Suppressor macrophage (primary cell): ENCODE measurements at regions not wholly inside any gene's neighbourhood (a gene's known extent, or its start where the extent isn't known, plus 50 kb on each side); places are given as distances from the start of the nearest gene placed in this dataset.

Experiments used
- DNase-seq, 4 experiments: peaks; one replicate each; pipeline ENCODE4 v3.0.0-alpha.2; 2020 to 2022

DNA sequence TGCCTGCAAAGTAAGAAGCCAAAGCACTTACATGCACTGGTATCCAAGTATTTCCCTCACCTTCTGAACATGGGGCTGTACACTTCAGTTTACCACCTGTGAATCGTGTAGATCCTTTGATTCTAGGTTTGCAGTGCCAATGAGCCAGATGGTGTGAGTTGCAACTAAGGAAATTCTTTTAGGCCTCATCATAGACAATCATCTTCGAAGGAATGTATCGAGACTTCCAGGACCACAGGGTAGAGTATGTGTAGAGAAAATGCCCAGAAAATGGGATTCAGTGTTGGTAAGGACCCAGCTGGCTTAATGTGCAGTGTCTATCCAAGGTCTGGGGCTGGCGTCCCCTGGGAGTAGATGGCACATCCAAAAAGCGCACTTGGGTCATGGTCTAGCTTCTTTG, 323.2 kb upstream of the TPM1 start:
- no peak for DNase-seq

DNA sequence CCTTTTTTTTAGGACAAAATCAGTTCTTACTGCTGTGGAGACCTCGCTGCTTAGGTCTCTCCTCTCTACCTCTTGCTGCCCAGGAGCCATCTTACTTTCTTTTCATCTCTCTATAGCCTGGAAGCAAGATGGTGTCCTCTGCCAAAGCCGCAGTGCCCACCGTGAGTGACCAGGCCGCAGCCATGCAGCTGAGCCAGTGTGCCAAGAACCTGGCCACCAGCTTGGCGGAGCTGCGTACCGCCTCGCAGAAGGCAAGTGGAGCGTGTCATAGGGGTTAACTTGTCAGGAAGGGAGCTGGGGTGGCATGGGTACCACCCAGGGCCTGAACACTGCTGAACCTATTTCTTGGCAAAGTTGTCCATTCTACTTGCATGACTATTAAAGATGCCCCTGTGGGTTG, 320.3 kb upstream of the TPM1 start:
- DNase-seq, result no peak

DNA sequence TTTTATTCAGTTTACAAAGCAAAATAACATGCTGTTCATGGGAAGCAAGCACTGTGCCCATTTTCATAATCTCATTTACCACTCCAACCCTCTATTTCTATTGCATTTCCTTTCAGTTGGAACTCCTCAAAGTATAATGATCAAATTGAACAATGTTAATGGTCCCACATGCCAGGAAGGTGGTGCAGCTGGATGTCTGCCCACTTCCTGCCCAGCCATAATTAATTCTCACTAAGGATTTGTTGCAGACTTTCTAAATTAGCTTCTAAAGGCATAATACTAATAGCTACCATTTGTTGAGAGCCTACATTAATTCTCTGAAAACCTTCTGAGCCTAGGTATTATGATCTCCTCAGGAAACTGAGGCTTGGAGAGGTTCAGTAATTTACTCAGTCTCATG, 316.1 kb upstream of the TPM1 start:
- no peak for DNase-seq

DNA sequence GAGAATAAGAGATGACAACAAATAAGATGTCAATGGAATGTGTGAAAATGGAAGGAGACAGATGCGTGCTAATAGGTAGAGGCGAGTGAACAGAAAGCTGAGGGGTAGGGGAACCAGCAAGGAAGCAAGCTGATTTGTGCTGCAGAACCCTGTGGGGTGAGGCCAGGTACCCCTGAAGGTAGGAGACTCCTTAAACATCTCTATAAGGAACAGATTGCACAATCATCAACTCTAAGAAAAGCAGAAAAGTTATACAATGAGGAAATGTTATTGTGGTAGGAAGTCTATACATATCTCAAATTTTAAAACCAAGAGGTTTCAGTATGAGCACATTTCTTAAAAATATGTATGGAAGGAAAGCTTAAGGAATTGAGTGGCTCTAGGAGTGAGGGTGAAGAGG, 315.0 kb upstream of the TPM1 start:
- peak in 1 of 4 experiments; percentile 6 for DNase-seq

DNA sequence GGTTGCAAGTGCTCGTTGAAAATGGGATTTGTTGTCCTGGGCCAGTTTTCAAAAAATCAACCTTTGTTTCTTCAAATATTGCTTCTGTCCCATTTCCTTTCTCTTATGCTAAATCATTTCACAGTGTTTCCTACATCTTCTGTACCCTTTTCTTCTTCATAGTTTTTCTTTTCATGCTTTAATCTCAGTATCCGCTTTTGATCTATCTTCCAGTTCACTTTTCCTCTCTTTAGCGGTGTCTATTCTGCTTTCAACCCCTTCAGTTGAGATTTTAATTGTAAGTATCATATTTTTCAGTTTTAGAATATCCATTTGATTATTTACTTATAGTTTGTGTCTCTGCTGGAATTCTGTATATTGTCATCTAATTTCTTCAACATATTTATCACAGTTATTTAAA, 311.7 kb upstream of the TPM1 start:
- no peak for DNase-seq

DNA sequence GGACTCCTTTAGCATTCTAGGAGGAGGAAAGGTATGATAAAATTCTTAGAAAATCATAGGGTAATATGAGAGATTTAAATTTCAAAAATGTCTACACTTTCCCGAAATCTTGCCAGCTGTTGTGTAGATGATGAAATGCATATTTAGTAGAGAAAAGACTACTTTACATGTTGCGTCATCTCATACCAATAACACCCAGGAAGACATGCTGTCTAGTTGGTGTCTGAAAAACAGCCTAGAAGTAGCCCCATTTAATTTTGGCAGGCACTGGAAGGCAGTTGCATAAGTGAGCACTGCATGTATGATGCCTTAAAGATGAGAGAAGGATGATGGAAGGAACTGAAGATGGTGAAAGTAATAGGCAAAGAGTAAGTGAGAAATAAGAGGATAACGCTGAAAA, 310.5 kb upstream of the TPM1 start:
- DNase-seq, result no peak

DNA sequence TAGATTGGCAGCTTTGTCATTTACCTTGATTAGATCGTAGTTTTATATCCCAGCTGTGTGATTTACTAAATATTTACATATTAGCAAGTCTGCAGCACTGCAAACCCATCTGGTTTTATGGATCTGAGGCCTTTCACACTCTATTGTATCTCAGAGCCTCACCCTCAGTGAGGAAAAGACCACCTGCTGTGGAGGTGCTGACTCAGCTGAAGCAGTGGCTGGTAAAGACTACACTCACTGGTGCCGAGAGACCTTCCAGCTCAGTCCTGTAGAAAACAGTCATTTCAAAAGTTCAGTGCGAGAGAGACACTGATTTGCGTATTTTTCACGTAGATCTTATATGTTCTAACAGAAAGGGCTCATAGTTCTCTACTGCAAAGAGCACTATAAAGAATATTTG, 307.8 kb upstream of the TPM1 start:
- DNase-seq, result no peak

DNA sequence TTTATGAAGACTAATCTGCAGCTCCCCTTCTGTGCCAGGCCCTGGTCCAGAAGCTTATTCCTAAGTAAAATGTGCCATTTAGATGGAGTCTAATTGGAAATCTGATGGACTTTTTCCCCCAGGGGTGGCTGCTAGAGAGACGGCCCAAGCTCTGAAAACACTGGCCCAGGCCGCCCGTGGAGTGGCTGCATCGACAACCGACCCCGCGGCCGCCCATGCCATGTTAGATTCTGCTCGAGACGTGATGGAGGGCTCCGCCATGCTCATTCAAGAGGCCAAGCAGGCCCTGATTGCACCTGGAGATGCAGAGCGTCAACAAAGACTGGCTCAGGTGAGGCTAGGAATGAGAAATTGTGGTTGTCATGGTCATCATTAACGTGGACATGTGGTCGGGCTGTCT, 305.8 kb upstream of the TPM1 start:
- no peak for DNase-seq

DNA sequence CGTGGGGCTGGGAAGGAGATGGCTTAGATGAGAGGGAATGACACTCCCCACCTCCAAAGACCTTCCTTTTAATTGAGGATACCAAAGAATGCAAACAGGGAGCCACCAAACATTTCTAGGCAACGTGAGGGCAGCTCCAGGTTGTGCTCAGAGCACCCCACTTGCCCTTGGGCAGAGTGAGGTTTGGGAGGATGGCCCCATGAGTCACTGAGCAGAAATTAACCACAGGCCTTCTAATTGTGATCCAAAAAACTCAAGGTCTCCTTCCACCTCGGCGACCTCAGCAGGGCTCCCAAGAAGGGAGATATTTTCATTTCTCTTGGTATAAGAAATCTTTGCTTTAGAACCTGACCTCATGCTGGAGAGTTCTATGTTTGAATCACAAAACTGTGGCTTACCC, 305.0 kb upstream of the TPM1 start:
- DNase-seq, result no peak

DNA sequence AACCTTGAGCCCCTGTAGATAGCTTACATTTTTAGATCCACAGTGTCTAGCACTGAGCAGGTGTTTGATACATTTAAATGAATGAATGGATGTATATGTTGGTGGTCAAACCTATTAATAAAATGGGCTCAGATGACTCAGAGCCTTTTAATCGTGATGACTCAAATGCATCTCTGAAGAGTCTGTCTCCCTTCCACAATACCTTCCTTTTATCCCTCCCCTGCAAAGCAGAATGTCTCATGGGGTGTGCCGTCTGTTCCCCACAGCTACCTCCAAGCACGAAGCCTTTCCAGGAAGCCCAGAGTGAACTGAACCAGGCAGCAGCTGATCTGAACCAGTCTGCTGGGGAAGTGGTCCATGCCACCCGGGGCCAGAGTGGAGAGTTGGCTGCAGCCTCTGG, 303.5 kb upstream of the TPM1 start:
- no peak for DNase-seq

DNA sequence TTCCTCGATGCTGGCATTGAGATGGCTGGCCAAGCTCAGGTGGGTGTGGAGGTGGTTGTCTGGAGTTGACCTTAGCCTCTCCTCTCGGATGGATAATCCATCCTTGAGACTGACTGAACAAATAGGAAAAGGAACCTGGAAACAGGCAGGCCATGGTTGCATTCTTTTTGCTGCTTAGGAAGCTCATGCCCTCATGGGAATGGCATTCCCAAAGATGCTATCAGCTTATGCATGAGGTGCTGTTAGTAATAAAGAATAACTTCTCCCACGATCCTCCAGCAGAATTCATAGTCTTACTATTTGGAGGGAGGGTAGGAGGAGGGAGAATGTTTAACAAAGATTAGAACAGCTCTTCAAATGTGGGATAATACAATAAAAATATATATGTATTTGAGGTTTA, 303.0 kb upstream of the TPM1 start:
- no peak for DNase-seq

DNA sequence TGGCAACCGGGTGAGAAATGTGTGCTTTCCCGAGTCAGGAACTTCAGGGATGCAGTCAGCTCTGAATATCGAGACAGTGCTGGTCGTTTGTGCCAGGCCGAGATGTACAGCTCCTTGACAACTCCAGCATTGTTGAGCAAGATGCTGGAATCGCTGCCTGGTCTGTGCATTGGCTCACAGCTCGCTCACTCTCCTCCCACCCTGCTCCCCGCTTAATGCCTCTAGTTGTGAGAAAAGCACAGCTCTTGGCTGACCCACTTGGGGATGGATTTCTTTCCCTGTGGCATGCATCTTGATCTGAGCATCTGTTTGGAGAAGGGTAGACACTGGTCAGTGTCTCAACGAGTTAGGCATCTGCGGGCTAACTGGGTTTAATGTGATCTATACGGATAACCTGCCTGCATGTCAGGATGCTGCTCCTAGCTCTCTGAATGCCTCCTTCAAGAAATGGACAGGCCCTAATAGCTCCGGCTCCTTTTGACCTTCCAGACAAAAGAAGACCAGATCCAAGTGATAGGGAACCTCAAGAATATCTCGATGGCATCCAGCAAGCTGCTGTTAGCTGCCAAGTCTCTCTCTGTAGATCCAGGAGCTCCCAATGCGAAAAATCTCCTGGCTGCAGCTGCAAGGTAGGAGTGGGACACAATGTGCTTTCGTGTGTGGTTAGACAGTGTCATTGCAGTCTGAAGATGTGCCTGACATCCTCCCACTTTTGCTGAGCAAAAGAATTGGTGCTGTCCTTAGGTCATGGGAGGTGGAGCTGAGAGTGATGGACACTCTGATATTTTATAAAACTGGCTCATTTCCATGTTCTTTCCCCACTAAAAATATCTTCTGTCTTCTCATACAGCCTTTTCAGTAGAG, 302.2 kb upstream of the TPM1 start:
- no peak for DNase-seq

DNA sequence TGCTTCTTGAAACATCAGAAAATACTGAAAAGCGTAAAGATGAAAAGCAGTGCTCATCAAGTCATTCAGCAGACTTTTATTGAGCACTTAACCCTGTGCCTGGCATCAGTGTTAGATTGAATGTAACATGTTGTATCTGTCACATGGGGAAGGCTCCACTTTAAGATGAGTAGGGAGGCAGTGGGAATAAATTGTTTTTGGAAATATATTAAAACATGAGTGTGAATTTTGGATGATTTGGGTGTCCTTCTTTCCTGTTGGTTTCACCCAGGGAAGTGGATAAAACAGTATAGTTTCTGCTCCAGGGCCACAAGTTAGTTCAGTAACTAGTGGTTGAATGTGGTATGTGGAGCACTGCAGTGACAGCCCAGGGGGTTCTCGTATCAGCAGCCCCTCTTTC, 301.4 kb upstream of the TPM1 start:
- DNase-seq, result no peak

DNA sequence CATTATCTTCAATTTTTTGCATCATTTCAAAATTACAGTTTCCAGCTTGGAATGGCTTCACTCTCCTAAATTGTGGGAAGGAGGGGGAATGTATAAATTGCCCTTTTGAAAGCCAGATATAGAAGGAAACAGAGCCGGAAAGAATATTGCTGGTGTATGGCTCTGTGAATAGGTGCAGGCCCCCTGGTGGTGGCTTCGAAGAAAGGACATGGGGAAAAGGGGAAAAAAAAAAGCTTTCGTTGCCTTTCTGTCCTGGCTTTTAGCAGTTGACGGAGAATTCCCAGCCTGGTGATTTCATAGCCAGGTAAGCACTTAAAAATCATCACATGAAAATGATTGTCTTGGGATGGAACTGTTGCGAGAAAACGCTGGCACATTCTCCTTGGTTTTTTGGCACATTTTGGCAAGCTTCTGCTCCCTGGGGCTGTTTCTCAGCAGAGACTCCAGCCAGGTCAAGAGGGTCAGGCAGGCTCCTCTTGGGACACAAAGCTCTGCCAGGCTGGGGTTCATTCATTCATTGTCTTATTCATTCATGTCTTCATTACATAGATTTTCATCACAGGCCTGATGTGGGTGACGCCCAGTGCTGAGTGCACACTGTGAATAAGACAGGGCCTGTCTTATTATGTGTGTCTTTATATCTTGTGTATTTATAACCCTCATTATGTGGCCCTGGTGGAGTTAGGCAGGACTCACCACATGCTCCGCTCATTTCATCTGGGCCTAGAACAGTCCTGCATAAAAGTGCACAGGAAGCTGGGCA, 300.0 kb upstream of the TPM1 start:
- DNase-seq, result peak; percentile 60 to 79 (median 68)

DNA sequence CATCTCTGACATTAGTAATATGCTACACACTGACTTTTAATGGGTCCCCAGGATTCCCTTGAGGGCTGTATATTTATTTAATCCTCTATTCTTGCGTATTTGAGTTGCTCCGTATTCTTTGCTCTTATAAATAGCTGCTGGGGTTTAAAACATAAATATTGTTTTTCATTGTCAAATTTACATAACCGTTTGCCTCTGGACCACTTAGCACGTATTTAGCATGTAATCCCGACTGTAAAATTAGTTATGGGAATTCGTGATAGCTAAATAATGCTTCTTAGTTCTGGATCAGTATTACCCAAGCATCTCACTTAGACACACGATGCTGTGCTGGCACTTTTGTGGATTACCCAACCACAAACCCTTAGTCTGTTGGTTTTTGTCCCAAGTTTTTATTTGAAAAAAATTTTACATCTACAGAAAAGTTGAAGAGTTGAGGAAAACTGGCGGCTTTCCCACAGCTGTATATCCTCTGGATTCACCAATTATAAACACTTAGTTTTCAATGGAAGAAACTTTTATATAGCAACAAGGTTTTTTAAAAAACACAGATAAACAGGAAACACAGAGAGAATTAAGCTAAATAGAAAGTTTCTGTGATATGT, 296.8 kb upstream of the TPM1 start:
- DNase-seq, result peak in 1 of 4 experiments; percentile 2

DNA sequence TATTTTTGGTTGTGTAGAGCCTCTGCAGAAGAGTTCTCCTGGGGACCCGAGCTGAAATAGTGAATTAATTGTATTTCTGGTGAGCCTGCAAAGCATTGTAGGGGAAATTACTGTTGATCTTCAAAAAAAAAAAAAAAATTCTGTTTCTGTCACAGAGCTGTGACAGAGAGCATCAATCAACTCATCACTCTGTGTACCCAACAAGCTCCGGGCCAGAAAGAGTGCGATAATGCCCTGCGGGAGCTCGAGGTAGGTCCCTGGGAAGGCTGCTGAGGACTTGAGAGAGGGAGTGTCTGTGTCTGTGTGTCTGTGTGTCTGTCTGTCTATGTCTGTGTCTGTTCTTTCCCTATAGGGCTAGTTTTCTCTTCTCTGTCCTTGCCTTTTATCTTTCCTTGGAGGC, 294.4 kb upstream of the TPM1 start:
- DNase-seq, result no peak

DNA sequence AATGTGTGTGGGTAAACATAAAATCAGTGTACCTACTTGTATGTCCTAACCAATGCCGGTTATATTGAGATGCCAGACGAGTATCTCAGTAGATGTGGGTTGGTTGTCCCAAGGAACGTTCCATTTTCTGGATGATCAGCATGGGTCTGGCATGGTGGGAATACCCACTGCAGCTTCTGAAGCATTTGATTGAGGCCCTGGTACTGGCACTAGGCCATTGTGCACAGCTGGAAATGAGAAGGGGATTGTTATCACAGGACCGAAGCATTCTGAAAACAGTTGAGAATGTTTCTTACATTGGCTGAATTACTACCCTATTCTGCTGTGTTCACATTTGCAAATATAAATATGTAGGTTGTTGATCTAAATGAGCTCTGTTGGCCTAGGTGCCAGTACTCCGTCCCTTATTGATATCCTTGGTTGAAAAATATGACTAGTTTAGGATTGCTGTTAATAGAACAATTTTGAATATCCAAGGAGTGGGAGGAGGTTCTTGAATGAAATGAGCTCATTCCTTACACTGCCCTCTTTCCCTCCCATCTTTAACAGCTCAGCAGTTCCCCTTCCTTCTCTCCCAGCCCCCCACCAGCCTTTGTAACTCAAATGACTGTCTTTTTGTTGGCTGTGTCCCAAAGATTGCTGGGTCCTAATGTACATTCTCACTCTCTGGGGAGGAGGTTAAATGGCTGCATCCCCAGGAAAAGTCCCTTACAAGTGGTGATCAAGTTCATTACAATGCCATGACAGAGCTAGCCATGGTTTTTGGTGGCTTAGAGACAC, 293.3 kb upstream of the TPM1 start:
- DNase-seq, result peak in 3 of 4 experiments; percentile 15 to 24 (median 21)

DNA sequence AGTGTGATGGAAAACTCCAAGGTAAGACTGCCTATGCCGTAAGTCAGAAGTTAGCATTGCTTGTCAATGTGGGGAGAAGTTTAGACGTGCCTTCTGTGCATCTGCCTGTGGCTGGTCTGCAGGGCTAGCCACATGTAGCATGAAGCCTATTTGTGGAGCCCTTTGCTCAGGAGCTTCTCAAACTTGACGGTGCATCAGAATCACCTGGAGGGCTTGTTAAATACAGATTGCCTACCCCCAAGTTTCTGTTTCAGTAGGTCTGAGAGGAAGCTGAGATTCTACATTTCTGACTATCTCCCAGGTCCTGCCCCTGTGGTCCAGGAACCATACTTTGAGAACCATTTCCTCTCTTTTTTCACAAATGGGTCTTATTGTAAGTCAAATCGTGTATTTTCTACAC, 292.1 kb upstream of the TPM1 start:
- no peak for DNase-seq

DNA sequence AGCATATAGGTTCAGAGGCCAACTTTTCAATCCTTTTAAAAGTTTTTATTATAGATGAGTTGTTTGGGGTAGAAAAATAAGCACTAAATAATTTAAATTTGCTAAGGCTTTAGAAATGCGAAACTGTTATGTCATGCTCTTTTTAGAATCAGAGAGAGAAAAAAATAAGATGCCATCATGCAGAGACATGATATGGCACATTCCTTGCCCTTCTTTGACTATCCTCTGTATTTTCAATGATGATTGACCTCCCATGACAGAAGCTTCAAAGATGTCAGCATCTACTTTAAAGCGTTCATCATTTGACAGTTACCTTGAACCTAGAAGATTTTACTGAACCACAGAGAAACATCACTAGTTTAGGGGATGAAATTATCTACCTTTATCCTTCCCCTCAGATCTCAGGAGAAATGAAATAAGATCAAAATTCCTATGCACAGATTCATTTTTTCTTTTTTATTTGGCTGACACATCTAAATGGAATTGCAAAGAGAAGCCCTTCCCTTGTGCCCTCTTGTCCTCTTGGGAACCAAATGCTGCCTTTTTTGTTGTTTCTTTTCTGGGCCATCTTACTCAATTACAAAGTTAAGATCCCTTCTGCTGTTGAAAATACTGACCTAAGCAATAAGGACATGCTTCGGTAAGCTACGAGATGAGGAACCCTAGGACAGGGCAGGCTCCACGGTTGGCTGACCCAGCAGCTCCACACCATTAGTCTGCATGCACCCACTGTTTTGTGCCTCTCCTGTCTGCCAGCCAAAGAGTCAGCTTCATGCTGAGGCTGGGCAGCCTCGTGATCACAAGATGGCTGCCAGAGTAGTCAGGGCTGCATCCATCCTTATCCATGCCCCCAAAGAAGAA, 289.7 kb upstream of the TPM1 start:
- DNase-seq, result peak; percentile 15 to 53 (median 45)

DNA sequence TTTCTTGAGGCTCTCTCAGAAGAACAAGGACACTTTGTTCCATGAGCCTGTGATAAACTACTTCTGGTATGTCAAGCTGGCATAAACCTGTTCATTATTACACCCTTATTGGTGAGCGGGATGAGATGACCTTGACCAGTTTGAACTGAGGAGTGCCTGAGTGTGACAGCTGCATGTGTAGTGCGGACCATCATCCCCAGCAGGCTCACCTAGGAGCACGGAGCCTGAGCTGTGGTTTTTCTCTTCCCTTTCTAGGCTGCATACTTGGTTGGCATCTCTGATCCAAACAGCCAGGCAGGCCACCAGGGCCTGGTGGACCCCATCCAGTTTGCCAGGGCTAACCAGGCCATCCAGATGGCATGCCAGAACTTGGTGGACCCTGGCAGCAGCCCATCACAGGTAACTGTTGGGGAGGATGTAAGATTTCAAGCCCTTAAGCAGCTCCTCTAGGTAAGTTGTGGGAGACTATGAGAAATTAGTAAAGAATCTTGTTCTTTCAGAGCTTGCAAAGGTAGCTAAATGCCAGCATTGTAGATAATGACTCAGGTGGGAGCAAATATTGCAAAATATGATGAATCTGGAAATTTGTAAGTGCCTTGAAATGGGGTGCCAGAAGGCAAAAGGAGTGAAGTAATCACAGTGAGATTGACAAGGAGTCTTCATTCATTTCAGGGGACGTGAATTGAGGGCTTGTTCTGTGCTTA, 288.9 kb upstream of the TPM1 start:
- no peak for DNase-seq

DNA sequence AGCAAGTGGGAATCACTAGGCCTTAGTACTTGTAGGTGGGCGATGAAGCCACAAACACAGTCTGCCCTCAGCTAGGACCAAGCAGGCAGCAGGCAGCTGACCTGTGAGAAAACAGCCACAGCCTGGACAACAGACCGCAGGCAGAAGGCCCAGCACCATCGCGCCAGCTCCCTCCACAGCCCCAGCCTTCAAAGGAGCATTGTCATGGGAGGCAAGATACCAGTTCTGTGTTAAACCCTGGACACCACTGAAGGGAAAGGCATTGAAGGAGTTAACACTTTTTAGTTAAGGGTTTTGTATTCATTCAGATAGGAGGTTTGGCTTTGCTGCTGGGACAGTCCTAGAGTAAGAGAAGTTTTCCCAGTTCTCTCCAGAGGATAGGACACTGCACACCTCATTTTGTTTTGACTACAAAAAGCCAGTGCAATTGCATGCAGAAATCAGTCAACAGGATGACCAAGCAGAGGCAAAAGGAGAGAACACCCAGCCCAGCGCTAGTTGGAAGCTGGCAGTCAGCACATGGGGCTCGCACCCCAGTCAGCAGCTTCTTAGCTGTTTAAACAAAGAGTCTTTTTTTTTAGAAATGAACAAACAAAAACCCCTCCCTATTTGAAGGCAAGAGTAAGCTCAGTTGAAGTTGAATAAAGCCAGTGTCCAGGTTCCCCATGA, 286.1 kb upstream of the TPM1 start:
- DNase-seq, result no peak
